GM19035 (cell line): ENCODE measurements at regions not wholly inside any gene's neighbourhood (a gene's known extent, or its start where the extent isn't known, plus 50 kb on each side); places are given as distances from the start of the nearest gene placed in this dataset.

Source experiments
- ATAC-seq: cut with Tn5 transposase; IDR thresholded peaks from one replicate; pipeline ENCODE4 v1.9.1; 2021; ENCODE audit not compliant: unreplicated experiment

DNA sequence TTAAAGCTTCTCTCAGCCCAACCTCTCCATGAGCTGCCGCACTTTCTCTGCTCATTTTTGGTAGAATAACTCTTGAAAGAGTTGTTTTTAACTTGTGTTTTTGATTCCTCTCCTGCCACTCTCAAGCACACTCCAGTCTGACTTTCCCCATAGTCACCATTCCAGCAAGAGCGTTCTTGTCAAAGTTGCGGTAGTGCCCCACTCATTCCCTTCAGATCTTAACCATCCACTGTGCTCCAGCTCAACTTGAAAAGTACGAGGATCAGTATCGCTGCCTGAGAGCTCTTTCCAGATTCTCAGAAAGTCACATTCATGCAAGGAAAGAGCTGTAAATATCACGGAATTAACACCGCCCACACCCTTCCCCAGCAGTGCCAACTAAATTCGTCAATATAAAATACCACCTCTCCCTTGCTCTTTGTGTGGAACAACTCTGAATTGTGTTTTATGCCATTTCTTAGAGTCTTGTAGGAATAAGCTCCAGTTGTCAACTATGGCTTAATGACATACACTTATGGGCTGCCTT is 59.7 kb upstream of the IL15 start:
- no peak for ATAC-seq

DNA sequence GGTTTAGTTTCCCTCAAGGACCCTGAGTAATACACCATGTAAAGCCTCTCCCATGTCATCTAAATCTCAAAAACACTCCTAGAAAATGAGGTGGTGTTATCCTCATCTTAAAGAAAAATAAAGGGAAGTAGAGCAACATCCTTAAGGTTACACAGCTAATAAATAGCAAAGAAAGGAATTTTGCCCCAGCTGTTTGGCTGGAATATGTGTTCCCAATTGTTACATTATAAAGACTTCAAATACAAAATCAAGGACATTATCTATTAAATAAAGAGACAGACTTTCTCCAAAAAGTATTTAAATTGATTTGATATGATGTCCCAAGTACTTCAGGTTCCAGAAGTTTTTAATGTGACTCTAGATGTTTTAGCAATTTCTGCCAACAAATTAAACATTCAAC is 57.9 kb upstream of the IL15 start:
- no peak for ATAC-seq

DNA sequence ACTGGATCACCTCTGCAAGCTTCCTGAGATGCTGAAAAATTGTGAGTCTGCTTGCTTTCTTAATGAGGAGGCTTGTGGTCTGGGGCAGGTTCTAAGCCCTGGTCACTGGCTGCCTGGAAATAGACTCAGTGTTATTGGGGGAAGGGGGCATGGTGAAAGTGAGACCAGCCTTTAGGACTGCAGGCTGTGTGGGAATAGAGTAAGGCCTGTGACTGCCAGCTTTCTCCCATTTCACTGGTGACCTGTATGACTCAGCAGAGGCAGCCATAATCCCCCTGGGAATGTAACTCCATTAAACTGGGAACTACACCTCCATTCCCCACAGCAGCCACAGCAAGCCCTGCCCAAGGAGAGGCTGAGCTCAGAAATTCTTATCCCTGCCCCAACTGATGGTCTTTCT is 55.9 kb upstream of the IL15 start:
- ATAC-seq, result no peak
